MM.1S (cell line): ENCODE measurements at regions not wholly inside any gene's neighbourhood (a gene's known extent, or its start where the extent isn't known, plus 50 kb on each side); places are given as distances from the start of the nearest gene placed in this dataset.

ENCODE experiments used
- CTCF ChIP-seq: fragments of 300-600 bp; sonication (generic); IDR thresholded peaks from 2 replicates; pipeline ENCODE4 v1.5.1; 2016; ENCODE audit warnings: antibody characterized with exemption, low read length, mixed read lengths
- EZH2 ChIP-seq: fragments of 300-600 bp; sonication (generic); optimal IDR thresholded peaks from 2 replicates; pipeline ENCODE3; 2017; ENCODE audit warnings: low read depth, mild to moderate bottlenecking, antibody characterized with exemption, low read length, mixed read lengths

GRCh38 chr11:96538104-96538503, 148.3 kb downstream of the JRKL start:
- TF ChIP-seq CTCF (no peak), EZH2 (no peak)
